ENCODE measurements at regions not wholly inside any gene's neighbourhood (a gene's known extent, or its start where the extent isn't known, plus 50 kb on each side); places are given as distances from the start of the nearest gene placed in this dataset.
"Not testable (repeated sequence)": the region's sequence is repeated elsewhere in the genome, so short reads cannot be mapped to it uniquely, and the experiment has no call there.

GRCh38 chr6:60843175-60843982 is 1442.6 kb downstream of the KHDRBS2 start:
- intact Hi-C loops (cut with micrococcal nuclease); H3K4me3 Mint-ChIP-seq (ENCODE audit: low read depth); H3K4me1 Mint-ChIP-seq (ENCODE audit: low read depth); H3K27ac Mint-ChIP-seq; H3K27me3 Mint-ChIP-seq (ENCODE audit: low read depth); H3K36me3 Mint-ChIP-seq (ENCODE audit: low read depth); DNase-seq (ENCODE audit: low spot score): not testable (repeated sequence)
- peaks cover 26% of the 10 kb centered on the region for H3K9me3 Mint-ChIP-seq

GRCh38 chr6:60830726-60831125 is 1455.3 kb downstream of the KHDRBS2 start:
- H3K27me3 Mint-ChIP-seq (ENCODE audit: low read depth); H3K4me1 Mint-ChIP-seq (ENCODE audit: low read depth); H3K27ac Mint-ChIP-seq; H3K4me3 Mint-ChIP-seq (ENCODE audit: low read depth); intact Hi-C loops (cut with micrococcal nuclease); DNase-seq (ENCODE audit: low spot score); H3K36me3 Mint-ChIP-seq (ENCODE audit: low read depth): not testable (repeated sequence)
- H3K9me3 Mint-ChIP-seq = peaks cover 46% of the 10 kb centered on the region

- H3K36me3 Mint-ChIP-seq (ENCODE audit: low read depth); H3K4me3 Mint-ChIP-seq (ENCODE audit: low read depth); H3K4me1 Mint-ChIP-seq (ENCODE audit: low read depth); intact Hi-C loops (cut with micrococcal nuclease); DNase-seq (ENCODE audit: low spot score); H3K27ac Mint-ChIP-seq; H3K27me3 Mint-ChIP-seq (ENCODE audit: low read depth): not testable (repeated sequence)
- H3K9me3 Mint-ChIP-seq = peaks cover 17% of the 10 kb centered on the region
Observed at GRCh38 chr6:60822597-60822996, 1463.4 kb downstream of the KHDRBS2 start.

- H3K36me3 Mint-ChIP-seq (ENCODE audit: low read depth); H3K4me3 Mint-ChIP-seq (ENCODE audit: low read depth); intact Hi-C loops (cut with micrococcal nuclease); H3K27me3 Mint-ChIP-seq (ENCODE audit: low read depth); H3K4me1 Mint-ChIP-seq (ENCODE audit: low read depth); H3K27ac Mint-ChIP-seq; DNase-seq (ENCODE audit: low spot score): not testable (repeated sequence)
- peaks cover 18% of the 10 kb centered on the region for H3K9me3 Mint-ChIP-seq
Observed at GRCh38 chr6:60818072-60818471, 1468.0 kb downstream of the KHDRBS2 start.

- H3K9me3 Mint-ChIP-seq = peaks cover 36% of the 10 kb centered on the region
- H3K4me1 Mint-ChIP-seq (ENCODE audit: low read depth) = not testable (repeated sequence)
Observed at GRCh38 chr6:60814784-60815183, 1471.2 kb downstream of the KHDRBS2 start.

GRCh38 chr6:60813897-60814596 is 1472.0 kb downstream of the KHDRBS2 start:
- H3K27ac Mint-ChIP-seq; H3K27me3 Mint-ChIP-seq (ENCODE audit: low read depth); intact Hi-C loops (cut with micrococcal nuclease); H3K4me1 Mint-ChIP-seq (ENCODE audit: low read depth); H3K36me3 Mint-ChIP-seq (ENCODE audit: low read depth); H3K4me3 Mint-ChIP-seq (ENCODE audit: low read depth); DNase-seq (ENCODE audit: low spot score): not testable (repeated sequence)
- H3K9me3 Mint-ChIP-seq = peaks cover 36% of the 10 kb centered on the region

More at GRCh38 chr6:60814784-60815183, 1471.2 kb downstream of the KHDRBS2 start:
- H3K27me3 Mint-ChIP-seq (ENCODE audit: low read depth); H3K4me3 Mint-ChIP-seq (ENCODE audit: low read depth); DNase-seq (ENCODE audit: low spot score); H3K36me3 Mint-ChIP-seq (ENCODE audit: low read depth); H3K27ac Mint-ChIP-seq; intact Hi-C loops (cut with micrococcal nuclease): not testable (repeated sequence)

- H3K4me3 Mint-ChIP-seq (ENCODE audit: low read depth); H3K27me3 Mint-ChIP-seq (ENCODE audit: low read depth); intact Hi-C loops (cut with micrococcal nuclease); DNase-seq (ENCODE audit: low spot score); H3K36me3 Mint-ChIP-seq (ENCODE audit: low read depth); H3K27ac Mint-ChIP-seq; H3K4me1 Mint-ChIP-seq (ENCODE audit: low read depth): not testable (repeated sequence)
- peaks cover 42% of the 10 kb centered on the region for H3K9me3 Mint-ChIP-seq
Observed at GRCh38 chr6:60810216-60810615, 1475.8 kb downstream of the KHDRBS2 start.

- DNase-seq (ENCODE audit: low spot score); H3K4me3 Mint-ChIP-seq (ENCODE audit: low read depth); intact Hi-C loops (cut with micrococcal nuclease); H3K27ac Mint-ChIP-seq; H3K27me3 Mint-ChIP-seq (ENCODE audit: low read depth); H3K36me3 Mint-ChIP-seq (ENCODE audit: low read depth); H3K4me1 Mint-ChIP-seq (ENCODE audit: low read depth): not testable (repeated sequence)
- peaks cover 22% of the 10 kb centered on the region for H3K9me3 Mint-ChIP-seq
Observed at GRCh38 chr6:60799146-60799545, 1486.9 kb downstream of the KHDRBS2 start.

GRCh38 chr6:60797831-60798230 is 1488.2 kb downstream of the KHDRBS2 start:
- H3K27ac Mint-ChIP-seq; H3K36me3 Mint-ChIP-seq (ENCODE audit: low read depth); intact Hi-C loops (cut with micrococcal nuclease); H3K27me3 Mint-ChIP-seq (ENCODE audit: low read depth); DNase-seq (ENCODE audit: low spot score); H3K4me1 Mint-ChIP-seq (ENCODE audit: low read depth); H3K4me3 Mint-ChIP-seq (ENCODE audit: low read depth): not testable (repeated sequence)
- peaks cover 27% of the 10 kb centered on the region for H3K9me3 Mint-ChIP-seq

GRCh38 chr6:60789601-60790000 is 1496.4 kb downstream of the KHDRBS2 start:
- DNase-seq (ENCODE audit: low spot score); H3K4me3 Mint-ChIP-seq (ENCODE audit: low read depth); H3K36me3 Mint-ChIP-seq (ENCODE audit: low read depth); intact Hi-C loops (cut with micrococcal nuclease); H3K27me3 Mint-ChIP-seq (ENCODE audit: low read depth); H3K4me1 Mint-ChIP-seq (ENCODE audit: low read depth); H3K27ac Mint-ChIP-seq: not testable (repeated sequence)
- peaks cover 33% of the 10 kb centered on the region for H3K9me3 Mint-ChIP-seq

- H3K4me1 Mint-ChIP-seq (ENCODE audit: low read depth); H3K27me3 Mint-ChIP-seq (ENCODE audit: low read depth); H3K4me3 Mint-ChIP-seq (ENCODE audit: low read depth); intact Hi-C loops (cut with micrococcal nuclease); H3K36me3 Mint-ChIP-seq (ENCODE audit: low read depth); DNase-seq (ENCODE audit: low spot score); H3K27ac Mint-ChIP-seq: not testable (repeated sequence)
- peaks cover 27% of the 10 kb centered on the region for H3K9me3 Mint-ChIP-seq
Observed at GRCh38 chr6:60782698-60783464, 1503.1 kb downstream of the KHDRBS2 start.

- H3K4me1 Mint-ChIP-seq (ENCODE audit: low read depth); DNase-seq (ENCODE audit: low spot score); H3K27ac Mint-ChIP-seq; H3K36me3 Mint-ChIP-seq (ENCODE audit: low read depth); intact Hi-C loops (cut with micrococcal nuclease); H3K4me3 Mint-ChIP-seq (ENCODE audit: low read depth); H3K27me3 Mint-ChIP-seq (ENCODE audit: low read depth): not testable (repeated sequence)
- peaks cover 28% of the 10 kb centered on the region for H3K9me3 Mint-ChIP-seq
Observed at GRCh38 chr6:60779591-60779990, 1506.4 kb downstream of the KHDRBS2 start.
